Left lung (tissue), 4 donors: ENCODE measurements at regions not wholly inside any gene's neighbourhood (a gene's known extent, or its start where the extent isn't known, plus 50 kb on each side); places are given as distances from the start of the nearest gene placed in this dataset.
A peak's percentile ranks its signal among the peaks of the same experiment; 100 is the strongest.

ENCODE experiments used
- ATAC-seq: fragments of 200-7000 bp; cut with Tn5 transposase; one replicate; pipeline ENCODE4 v1.9.1; 2020; ENCODE audit warnings: moderate library complexity
- DNase-seq, 4 donors: peaks; one replicate each; pipeline ENCODE4 v3.0.0-alpha.2; 2013 to 2020
- H3K27ac ChIP-seq, 2 donors: fragments of 200-600 bp; sonication (generic) in 1 of 2; one replicate each; pipeline versions ENCODE4 v1.5.0 to v1.8.0; 2020 to 2021
- H3K27me3 ChIP-seq, 2 donors: fragments of 200-600 bp; sonication (generic) in 1 of 2; one replicate each; pipeline versions ENCODE4 v1.5.0 to v1.8.0; 2020 to 2021
- H3K36me3 ChIP-seq, 2 donors: fragments of 200-600 bp; sonication (generic) in 1 of 2; one replicate each; pipeline versions ENCODE4 v1.5.0 to v1.8.0; 2020 to 2021
- H3K4me1 ChIP-seq, 2 donors: fragments of 200-600 bp; one replicate each; pipeline ENCODE4 v1.8.0; 2021
- H3K4me3 ChIP-seq, 2 donors: fragments of 200-600 bp; sonication (generic) in 1 of 2; one replicate each; pipeline versions ENCODE4 v1.5.0 to v1.8.0; 2020 to 2021; ENCODE audit warnings: mild to moderate bottlenecking in 1 of 2
- H3K9me3 ChIP-seq, 2 donors: fragments of 200-600 bp; sonication (generic) in 1 of 2; one replicate each; pipeline versions ENCODE4 v1.5.0 to v1.8.0; 2020 to 2021
- intact Hi-C, 2 donors: fragments of 100-400 bp; cut with DNase I; formaldehyde crosslinking; loops; one replicate each; pipeline versions ENCODE4 v1.11.2 to v1.14.2; 2022
- TF ChIP-seq, protein P1 (sequence below), 2 donors: fragments of 200-600 bp; sonication (generic) in 1 of 2; IDR thresholded peaks; one replicate each; pipeline versions ENCODE4 v1.5.0 to v1.8.0; 2021; ENCODE audit warnings: antibody characterized with exemption in 2 of 2
- donor health status: DM: no; HTN: yes; CAD: no.
- donor health status: DM: no; HTN: no; CAD: no.

DNA sequence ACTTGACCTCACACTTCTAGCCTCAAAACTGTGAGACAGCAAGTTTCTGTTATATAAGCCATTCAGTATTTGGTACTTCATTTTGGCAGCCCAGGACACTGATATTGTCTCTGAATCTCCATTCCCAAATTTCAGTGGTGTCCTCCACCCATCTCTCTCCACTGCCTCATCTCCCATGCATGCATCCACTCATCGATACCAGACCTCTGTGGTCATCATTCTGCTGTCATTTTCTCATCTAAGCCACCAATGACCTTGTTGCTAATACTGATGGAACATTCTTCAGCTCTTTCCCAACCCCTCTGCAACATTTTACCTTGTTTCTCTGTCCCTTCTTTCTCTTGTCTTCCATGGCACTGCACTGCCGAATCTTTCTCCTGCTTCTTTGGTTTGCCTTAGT is 221.8 kb downstream of the SNX18 start:
- intact Hi-C loops = no loop called here
- ATAC-seq = no peak
- TF ChIP-seq, protein P1, sequence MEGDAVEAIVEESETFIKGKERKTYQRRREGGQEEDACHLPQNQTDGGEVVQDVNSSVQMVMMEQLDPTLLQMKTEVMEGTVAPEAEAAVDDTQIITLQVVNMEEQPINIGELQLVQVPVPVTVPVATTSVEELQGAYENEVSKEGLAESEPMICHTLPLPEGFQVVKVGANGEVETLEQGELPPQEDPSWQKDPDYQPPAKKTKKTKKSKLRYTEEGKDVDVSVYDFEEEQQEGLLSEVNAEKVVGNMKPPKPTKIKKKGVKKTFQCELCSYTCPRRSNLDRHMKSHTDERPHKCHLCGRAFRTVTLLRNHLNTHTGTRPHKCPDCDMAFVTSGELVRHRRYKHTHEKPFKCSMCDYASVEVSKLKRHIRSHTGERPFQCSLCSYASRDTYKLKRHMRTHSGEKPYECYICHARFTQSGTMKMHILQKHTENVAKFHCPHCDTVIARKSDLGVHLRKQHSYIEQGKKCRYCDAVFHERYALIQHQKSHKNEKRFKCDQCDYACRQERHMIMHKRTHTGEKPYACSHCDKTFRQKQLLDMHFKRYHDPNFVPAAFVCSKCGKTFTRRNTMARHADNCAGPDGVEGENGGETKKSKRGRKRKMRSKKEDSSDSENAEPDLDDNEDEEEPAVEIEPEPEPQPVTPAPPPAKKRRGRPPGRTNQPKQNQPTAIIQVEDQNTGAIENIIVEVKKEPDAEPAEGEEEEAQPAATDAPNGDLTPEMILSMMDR (IDR thresholded peaks at IDR 0.05) = no peak
- no peaks in the 10 kb centered on the region for H3K36me3 ChIP-seq
- DNase-seq = no peak
- H3K4me3 ChIP-seq = no peak overlapping the region
- peaks cover 9 to 40% of the 10 kb centered on the region in 2 donors for H3K4me1 ChIP-seq
- H3K9me3 ChIP-seq = no peaks in the 10 kb centered on the region
- H3K27ac ChIP-seq = no peak overlapping the region
- no peaks in the 10 kb centered on the region for H3K27me3 ChIP-seq

DNA sequence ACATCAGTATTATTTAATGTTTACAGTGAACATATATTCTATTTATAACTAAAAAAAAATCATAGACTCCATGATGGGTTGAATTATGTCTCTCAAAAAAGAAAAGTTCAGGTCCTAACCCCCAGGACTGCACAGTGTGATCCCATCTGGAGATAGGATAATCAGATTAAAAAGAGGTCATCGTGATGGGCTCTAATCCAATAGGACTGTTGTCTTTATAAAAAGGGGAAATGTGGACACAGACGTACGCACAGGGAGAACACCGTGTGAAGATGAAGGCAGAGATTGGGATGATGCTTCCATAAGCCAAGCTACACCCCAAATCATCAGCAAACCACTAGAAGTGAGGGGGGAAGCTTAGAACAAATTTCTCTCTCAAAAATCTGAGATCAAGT is 221.4 kb downstream of the SNX18 start:
- H3K4me3 ChIP-seq = no peak overlapping the region
- H3K4me1 ChIP-seq = peaks cover 5 to 36% of the 10 kb centered on the region in 2 donors
- DNase-seq (no peak), ATAC-seq (no peak)
- TF ChIP-seq, protein P1 (IDR thresholded peaks at IDR 0.05) = no peak
- intact Hi-C loops = no loop called here
- no peak overlapping the region for H3K27ac ChIP-seq
- H3K9me3 ChIP-seq = no peaks in the 10 kb centered on the region
- H3K27me3 ChIP-seq = no peaks in the 10 kb centered on the region
- H3K36me3 ChIP-seq = no peaks in the 10 kb centered on the region

DNA sequence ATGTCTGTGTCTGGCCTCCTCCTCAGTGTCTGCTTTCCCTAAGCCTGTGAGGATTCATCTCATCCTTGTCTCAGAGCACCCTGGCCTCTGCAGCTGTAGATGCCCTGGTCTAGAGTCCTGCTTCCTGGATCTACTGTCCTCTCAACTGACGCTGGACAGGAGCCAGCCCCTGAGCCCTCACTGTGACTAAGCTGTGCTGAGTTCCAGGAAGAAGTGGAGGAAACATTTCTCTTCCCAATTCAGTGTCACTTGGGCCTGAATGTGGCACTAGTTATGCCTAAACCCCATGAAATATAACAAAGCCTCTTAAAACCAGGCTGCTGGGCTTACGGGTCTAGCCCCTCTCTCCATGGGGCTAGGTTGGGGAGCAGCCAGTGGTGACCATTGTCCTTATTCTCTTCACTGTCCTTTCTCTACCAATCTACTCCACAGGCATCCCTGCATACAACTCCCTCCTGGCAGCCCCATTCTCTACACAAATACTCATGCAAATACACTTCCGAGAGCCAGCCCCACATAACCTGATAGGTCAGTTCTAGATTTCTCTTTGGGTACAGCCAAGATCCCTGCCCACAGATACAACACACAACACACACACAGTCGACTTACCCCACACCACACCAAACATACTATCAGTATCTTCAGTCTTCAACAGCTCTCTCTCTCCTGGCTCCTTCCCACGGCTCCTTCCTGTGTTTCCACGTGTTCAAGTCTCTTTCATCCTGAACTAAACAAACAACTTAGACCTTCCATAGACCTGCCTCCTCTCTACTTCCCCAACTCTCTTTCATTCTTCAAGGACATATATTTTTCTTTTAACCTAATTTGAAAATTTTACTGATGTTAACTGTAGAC is 220.8 kb downstream of the SNX18 start:
- Histone ChIP-seq H3K4me1 (peaks cover 0 to 30% of the 10 kb centered on the region in 2 donors), H3K27me3 (no peaks in the 10 kb centered on the region), H3K4me3 (no peak overlapping the region), H3K9me3 (no peaks in the 10 kb centered on the region), H3K36me3 (no peaks in the 10 kb centered on the region), H3K27ac (peak overlapping the region in 1 of 2 donors; percentile 73)
- intact Hi-C loops = no loop called here
- DNase-seq (peak in 2 of 4 donors; percentile 81 to 91), ATAC-seq (peak; percentile 80)
- TF ChIP-seq, protein P1 (IDR thresholded peaks at IDR 0.05) = no peak

DNA sequence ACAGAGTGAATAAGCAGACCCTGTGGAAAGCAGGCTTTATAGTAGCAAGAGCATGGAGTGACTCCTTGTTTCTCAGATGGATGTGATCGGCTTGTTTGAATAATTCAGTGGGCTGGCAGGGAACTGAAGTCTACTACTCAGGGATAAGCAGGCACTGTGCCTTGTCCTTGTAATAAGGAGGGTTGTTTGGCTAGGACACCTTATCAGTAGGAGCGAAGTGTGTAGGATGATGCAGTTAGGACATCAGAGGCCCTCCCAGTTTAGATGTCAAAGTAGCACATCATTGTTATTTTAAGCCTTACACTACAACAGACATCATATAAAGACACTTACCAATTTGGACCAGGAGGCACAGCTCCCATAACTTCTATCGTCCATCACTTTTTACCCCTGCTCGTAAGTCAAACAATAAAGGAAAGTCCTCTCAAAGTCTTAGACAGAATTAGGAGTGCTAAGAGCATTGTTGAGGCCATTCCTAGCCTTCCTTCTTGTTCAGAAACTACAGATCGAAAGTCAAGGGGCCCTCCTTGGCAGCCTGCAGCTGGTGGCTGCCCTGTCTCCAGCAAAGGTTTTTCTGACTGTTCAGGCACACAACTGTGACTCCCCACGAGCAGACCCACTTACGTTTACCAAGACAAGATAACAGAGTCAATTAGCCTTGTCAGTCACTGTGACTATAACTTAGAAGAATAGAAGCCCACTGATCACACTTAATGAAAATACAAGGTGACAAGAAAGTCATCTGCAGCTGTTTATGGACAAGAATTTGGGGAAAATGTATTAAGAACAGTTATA is 218.6 kb downstream of the SNX18 start:
- H3K27ac ChIP-seq = no peak overlapping the region
- H3K27me3 ChIP-seq = no peaks in the 10 kb centered on the region
- no peak for ATAC-seq
- no peaks in the 10 kb centered on the region for H3K9me3 ChIP-seq
- intact Hi-C loops = no loop called here
- H3K36me3 ChIP-seq = no peaks in the 10 kb centered on the region
- H3K4me1 ChIP-seq = peaks cover 0 to 15% of the 10 kb centered on the region in 2 donors
- TF ChIP-seq, protein P1 (IDR thresholded peaks at IDR 0.05) = no peak
- no peak overlapping the region for H3K4me3 ChIP-seq
- no peak for DNase-seq

DNA sequence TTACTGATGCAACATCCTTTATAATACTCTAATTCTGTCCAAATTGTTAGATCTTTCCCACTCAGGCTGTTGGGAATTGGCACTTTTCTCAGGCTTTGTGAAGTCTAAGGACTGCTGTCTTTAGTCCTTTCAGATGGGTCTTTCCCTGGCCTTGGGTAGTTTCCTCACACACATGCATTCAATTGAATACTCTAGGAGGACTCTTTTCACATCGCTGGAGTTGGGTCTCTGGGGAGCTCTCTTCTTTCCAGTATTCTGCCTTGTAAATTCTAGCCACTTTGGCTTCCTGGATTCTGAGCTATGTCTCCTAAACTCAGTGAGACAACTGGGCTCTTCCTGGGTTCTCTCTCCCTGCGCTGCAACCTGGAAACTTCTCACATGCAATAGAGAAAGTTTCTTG is 215.5 kb downstream of the SNX18 start:
- DNase-seq (no peak), ATAC-seq (no peak)
- intact Hi-C loops = no loop called here
- Histone ChIP-seq H3K9me3 (no peaks in the 10 kb centered on the region), H3K27ac (no peak overlapping the region), H3K36me3 (no peaks in the 10 kb centered on the region), H3K4me1 (peaks cover 0 to 16% of the 10 kb centered on the region in 2 donors), H3K4me3 (no peak overlapping the region), H3K27me3 (no peaks in the 10 kb centered on the region)
- TF ChIP-seq, protein P1 (IDR thresholded peaks at IDR 0.05) = no peak
